ENCODE measurements at regions not wholly inside any gene's neighbourhood (a gene's known extent, or its start where the extent isn't known, plus 50 kb on each side); places are given as distances from the start of the nearest gene placed in this dataset.
"Not testable (repeated sequence)": the region's sequence is repeated elsewhere in the genome, so short reads cannot be mapped to it uniquely, and the experiment has no call there.

GRCh38 chr10:84846658-84847316, 518.4 kb downstream of the CCSER2 start:
- DNase-seq (ENCODE audit: low read depth in 2 of 2), result no peak

GRCh38 chr10:84848967-84849366, 520.6 kb downstream of the CCSER2 start:
- DNase-seq (ENCODE audit: low read depth in 2 of 2), result no peak

GRCh38 chr10:84850826-84851225, 522.4 kb downstream of the CCSER2 start:
- DNase-seq (ENCODE audit: low read depth in 2 of 2), result no peak

- DNase-seq (ENCODE audit: low read depth in 2 of 2), result no peak
Measured at GRCh38 chr10:84854439-84854838, 526.0 kb downstream of the CCSER2 start.

GRCh38 chr10:84860855-84861254, 532.5 kb downstream of the CCSER2 start:
- DNase-seq (ENCODE audit: low read depth in 2 of 2), result no peak

- no peak for DNase-seq (ENCODE audit: low read depth in 2 of 2)
Measured at GRCh38 chr10:84862551-84862950, 534.2 kb downstream of the CCSER2 start.

GRCh38 chr10:84863675-84864074, 535.3 kb downstream of the CCSER2 start:
- DNase-seq (ENCODE audit: low read depth in 2 of 2), result no peak

- DNase-seq (ENCODE audit: low read depth in 2 of 2), result no peak
Measured at GRCh38 chr10:84876116-84876999, 548.0 kb downstream of the CCSER2 start.

- DNase-seq (ENCODE audit: low read depth in 2 of 2), result no peak
Measured at GRCh38 chr10:84879991-84880390, 551.6 kb downstream of the CCSER2 start.

GRCh38 chr10:84881696-84882095, 553.3 kb downstream of the CCSER2 start:
- not testable (repeated sequence) for DNase-seq (ENCODE audit: low read depth in 2 of 2)

- no peak for DNase-seq (ENCODE audit: low read depth in 2 of 2)
Measured at GRCh38 chr10:84890706-84891105, 562.3 kb downstream of the CCSER2 start.

GRCh38 chr10:84891631-84892030, 563.2 kb downstream of the CCSER2 start:
- DNase-seq (ENCODE audit: low read depth in 2 of 2), result no peak

GRCh38 chr10:84895541-84895940, 567.2 kb downstream of the CCSER2 start:
- no peak for DNase-seq (ENCODE audit: low read depth in 2 of 2)

- DNase-seq (ENCODE audit: low read depth in 2 of 2), result no peak
Measured at GRCh38 chr10:84896909-84897308, 568.5 kb downstream of the CCSER2 start.

- DNase-seq (ENCODE audit: low read depth in 2 of 2), result no peak
Measured at GRCh38 chr10:84899268-84899667, 570.9 kb downstream of the CCSER2 start.

GRCh38 chr10:84900141-84900540, 571.8 kb downstream of the CCSER2 start:
- no peak for DNase-seq (ENCODE audit: low read depth in 2 of 2)

GRCh38 chr10:84901885-84902284, 573.5 kb downstream of the CCSER2 start:
- no peak for DNase-seq (ENCODE audit: low read depth in 2 of 2)

- DNase-seq (ENCODE audit: low read depth in 2 of 2), result no peak
Measured at GRCh38 chr10:84902553-84902952, 574.2 kb downstream of the CCSER2 start.

GRCh38 chr10:84903320-84903719, 574.9 kb downstream of the CCSER2 start:
- no peak for DNase-seq (ENCODE audit: low read depth in 2 of 2)

GRCh38 chr10:84907461-84908009, 579.1 kb downstream of the CCSER2 start:
- no peak for DNase-seq (ENCODE audit: low read depth in 2 of 2)

- DNase-seq (ENCODE audit: low read depth in 2 of 2), result no peak
Measured at GRCh38 chr10:84908491-84908890, 580.1 kb downstream of the CCSER2 start.

- DNase-seq (ENCODE audit: low read depth in 2 of 2), result no peak
Measured at GRCh38 chr10:84921701-84922100, 593.3 kb downstream of the CCSER2 start.

GRCh38 chr10:84924131-84924530, 595.7 kb downstream of the CCSER2 start:
- DNase-seq (ENCODE audit: low read depth in 2 of 2), result no peak
